ENCODE measurements at regions not wholly inside any gene's neighbourhood (a gene's known extent, or its start where the extent isn't known, plus 50 kb on each side); places are given as distances from the start of the nearest gene placed in this dataset.

DNA sequence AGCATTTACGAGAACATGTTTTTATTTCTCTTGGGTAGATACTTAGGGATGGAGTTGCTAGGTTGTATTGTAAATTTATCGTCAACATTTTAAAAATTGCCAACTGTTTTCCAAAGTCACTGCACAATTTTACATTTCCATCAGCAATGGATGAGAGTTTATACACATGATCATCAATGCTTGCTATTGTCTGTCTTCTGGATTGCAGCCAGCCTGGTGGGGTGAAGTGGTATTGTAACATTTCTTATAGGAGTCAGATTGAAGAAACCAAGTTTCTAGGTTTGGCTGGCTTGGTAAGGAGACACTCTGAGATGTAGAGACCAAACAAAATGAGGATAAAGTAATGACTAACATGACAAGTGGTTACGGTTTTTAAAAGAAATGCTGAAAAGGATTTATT is 57.1 kb upstream of the HDDC2 start:
- Histone ChIP-seq H2AK5ac (ENCODE audit: low read depth, low read length) (no peak overlapping the region), H3K27ac (ENCODE audit: insufficient read depth, low read length) (no peak overlapping the region), H4K8ac (ENCODE audit: low read depth in 2 of 2, low read length in 2 of 2) (no peak overlapping the region), H2BK5ac (ENCODE audit: low read depth, low read length, poor library complexity, severe bottlenecking) (no peak overlapping the region), H3K4ac (ENCODE audit: low read depth, low read length) (no peak overlapping the region), H2BK120ac (ENCODE audit: low read depth, low read length) (no peak overlapping the region), H3K79me1 (ENCODE audit: low read depth in 1 of 2, low read length in 2 of 2) (no peaks in the 10 kb centered on the region), H3K23ac (ENCODE audit: low read depth, low read length) (no peak overlapping the region), H3K4me2 (ENCODE audit: low read depth, low read length) (no peak overlapping the region), H2AFZ (replicated peaks; ENCODE audit: low read length, poor library complexity) (no peak overlapping the region), H2BK15ac (ENCODE audit: low read depth, low read length) (no peak overlapping the region), H2AK9ac (replicated peaks; ENCODE audit: low read depth, low read length, poor library complexity) (no peak overlapping the region), H4K91ac (ENCODE audit: insufficient read depth, low read depth, low read length) (no peak overlapping the region), H3K9me1 (ENCODE audit: insufficient read depth, low read length) (no peaks in the 10 kb centered on the region), H3K4me3 (ENCODE audit: insufficient read depth, low read depth, low read length) (no peak overlapping the region), H4K20me1 (ENCODE audit: insufficient read depth, low read length) (no peaks in the 10 kb centered on the region), H3K14ac (replicated peaks; ENCODE audit: low read depth, low read length) (no peak overlapping the region), H3K4me1 (ENCODE audit: control insufficient read depth, insufficient read depth, low read length) (peaks cover 2% of the 10 kb centered on the region; the same call in 1 of the 2 replicates), H3K36me3 (ENCODE audit: control insufficient read depth, insufficient read depth, low read length) (no peaks in the 10 kb centered on the region), H3K9me3 (ENCODE audit: control insufficient read depth, insufficient read depth, low read length) (no peaks in the 10 kb centered on the region), H3K27me3 (ENCODE audit: control insufficient read depth, insufficient read depth, low read length) (peaks cover 25% of the 10 kb centered on the region), H3K9ac (ENCODE audit: low read depth, low read length) (no peak overlapping the region), H3K18ac (ENCODE audit: low read depth, low read length) (no peak overlapping the region), H3K56ac (ENCODE audit: extremely low read depth, insufficient read depth, low read length) (no peak overlapping the region), H4K5ac (ENCODE audit: low read depth, low read length) (no peak overlapping the region), H2BK20ac (ENCODE audit: low read depth, low read length) (no peak overlapping the region)
- BruUV-seq (replicated peaks), result no TSS peak
- DNase-seq (no peak), ATAC-seq (ENCODE audit: low read depth) (no peak)
- intact Hi-C loops (cut with micrococcal nuclease) (no loop called here), in situ Hi-C loops (cut with MboI; ENCODE audit: low sequenced_read_pairs) (no loop called here), dilution Hi-C loops (cut with HindIII; ENCODE audit: low sequenced_read_pairs, unreplicated experiment) (no loop called here)
- TF ChIP-seq RCOR1 (IDR thresholded peaks at IDR 0.05; ENCODE audit: insufficient replicate concordance, low read length), result no peak
- no peak for TF ChIP-seq CTCF (conservative IDR thresholded peaks at IDR 0.05; ENCODE audit: low read depth, low read length)
- TF ChIP-seq CEBPB (IDR thresholded peaks at IDR 0.05; ENCODE audit: low read depth, low read length), result no peak
- no peak for TF ChIP-seq MXI1 (IDR thresholded peaks at IDR 0.05; ENCODE audit: borderline replicate concordance, low read depth, low read length)
- TF ChIP-seq RFX5 (IDR thresholded peaks at IDR 0.05; ENCODE audit: low read depth, low read length), result no peak
- no peak for TF ChIP-seq RAD21 (IDR thresholded peaks at IDR 0.05; ENCODE audit: low read length)
- TF ChIP-seq MAFK (IDR thresholded peaks at IDR 0.05; ENCODE audit: low read depth, low read length), result no peak
- no peak for TF ChIP-seq FOS (IDR thresholded peaks at IDR 0.05; ENCODE audit: low read depth, low read length)
- TF ChIP-seq POLR2A (IDR thresholded peaks at IDR 0.05; ENCODE audit: low read depth, low read length), result no peak
- no peak for TF ChIP-seq CHD1 (IDR thresholded peaks at IDR 0.05; ENCODE audit: low read depth, low read length)
- no peak for TF ChIP-seq USF2 (IDR thresholded peaks at IDR 0.05; ENCODE audit: low read depth, low read length)
- TF ChIP-seq ELK1 (IDR thresholded peaks at IDR 0.05; ENCODE audit: borderline replicate concordance, low read depth, low read length), result no peak
- TF ChIP-seq BHLHE40 (IDR thresholded peaks at IDR 0.05; ENCODE audit: low read depth, low read length), result no peak
- POLR2A ChIA-PET (ENCODE audit: unreplicated experiment), result no interaction called here
- CTCF ChIA-PET, result no interaction called here
- 83% methylated on average over 1 of the region's 3 CpGs; no CpG with 5 or more reads in 1 of the 2 experiments for WGBS, 2 experiments (ENCODE audit: extremely low coverage in 2 of 2, insufficient read length in 1 of 2)
